ENCODE measurements at regions not wholly inside any gene's neighbourhood (a gene's known extent, or its start where the extent isn't known, plus 50 kb on each side); places are given as distances from the start of the nearest gene placed in this dataset.

DNA sequence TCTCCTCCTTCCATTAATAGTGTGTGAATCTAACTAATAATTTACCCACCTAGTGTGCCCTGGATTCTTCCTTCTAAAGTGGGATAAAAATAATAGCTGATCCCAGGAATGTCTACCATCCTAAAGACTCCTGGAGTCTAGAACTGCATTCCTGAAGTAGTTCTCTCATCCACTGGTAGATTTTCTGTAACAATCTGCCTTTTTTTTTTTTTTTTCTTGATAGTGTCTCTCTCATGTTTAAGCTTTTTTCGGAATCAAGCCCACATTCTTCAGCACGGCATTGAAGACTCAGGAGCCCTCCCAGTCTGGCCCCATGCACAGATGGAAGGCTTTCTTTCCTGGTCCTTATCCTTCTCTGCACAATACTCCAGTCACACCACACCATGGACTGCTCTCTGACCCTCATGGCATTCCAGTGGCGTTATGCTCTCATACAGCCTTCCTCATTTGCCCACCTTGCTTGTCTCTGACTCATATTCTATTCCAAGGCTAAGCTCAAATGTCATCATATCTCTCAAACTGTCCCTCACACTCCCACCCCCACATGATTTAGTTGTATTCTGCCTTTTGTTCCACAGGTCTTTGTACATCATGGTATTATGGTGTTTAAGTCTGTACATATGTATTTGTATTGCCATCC, 68.7 kb upstream of the FRY start:
- DNase-seq = no peak

DNA sequence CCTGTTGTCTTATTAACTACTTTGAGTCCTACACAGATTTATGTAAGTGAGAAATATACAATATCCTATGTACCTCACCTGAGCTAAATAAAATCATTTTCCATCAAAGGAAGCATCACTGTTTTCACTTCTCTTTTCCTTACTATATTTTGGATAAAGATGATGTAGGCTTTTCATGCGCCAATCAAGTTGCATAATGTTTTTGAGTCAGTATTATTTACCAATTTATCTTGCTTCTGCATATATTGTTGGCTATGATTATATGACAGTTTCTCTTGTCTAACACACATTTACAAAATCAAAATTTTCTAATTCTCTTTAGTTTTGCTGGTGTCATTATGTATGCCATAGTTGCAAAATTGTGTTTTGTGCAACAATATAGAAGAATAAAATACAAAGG, 67.9 kb upstream of the FRY start:
- no peak for DNase-seq

DNA sequence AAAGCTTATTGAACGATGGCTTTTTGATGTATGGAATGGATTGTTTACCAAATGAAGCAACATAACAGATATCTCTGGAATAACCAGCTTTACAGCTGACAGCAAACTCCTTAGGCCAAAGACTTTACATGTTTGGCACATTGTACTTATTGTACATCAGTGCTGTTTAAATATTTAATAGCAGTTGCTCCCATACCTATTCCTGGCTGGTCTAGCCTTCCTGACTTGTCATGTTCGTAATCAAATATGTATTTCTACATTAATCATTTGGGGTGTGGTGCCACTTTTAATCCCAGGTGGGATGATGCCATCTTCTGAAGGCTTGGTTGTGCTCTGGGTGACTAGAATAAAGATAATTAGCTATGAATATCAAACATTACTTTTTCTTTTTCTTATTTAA, 67.4 kb upstream of the FRY start:
- no peak for DNase-seq

DNA sequence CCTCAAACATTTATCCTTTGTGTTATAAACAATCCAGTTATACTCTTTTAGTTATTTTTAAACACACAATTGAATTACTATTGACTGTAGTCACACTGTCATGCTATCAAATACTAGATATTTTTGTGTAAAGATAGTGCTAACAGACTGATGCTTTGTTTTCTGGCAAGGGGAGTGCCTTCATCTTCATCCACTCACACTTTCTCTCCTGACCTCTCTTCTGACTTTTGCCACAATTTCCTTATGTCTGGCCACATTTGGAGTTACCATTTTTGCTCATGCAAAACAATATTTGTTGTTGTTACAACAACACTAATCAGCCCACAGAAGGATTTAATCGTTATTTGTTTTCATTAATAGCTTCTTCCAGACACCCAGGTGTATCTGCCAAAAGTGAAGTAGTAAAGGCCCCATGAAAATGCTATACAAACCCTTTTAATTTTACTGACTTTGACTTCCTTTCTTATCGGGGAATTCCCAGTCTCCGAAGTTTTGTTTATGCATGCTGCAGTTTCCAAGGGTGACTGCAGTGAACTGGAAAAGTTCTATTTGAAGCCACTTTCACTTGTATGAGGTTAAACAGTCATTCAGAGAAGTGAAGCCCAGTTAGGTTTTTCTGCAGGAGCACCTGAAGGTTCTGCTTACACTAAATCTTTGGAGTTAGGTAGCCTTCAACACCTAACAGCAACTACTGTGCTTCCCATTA, 66.1 kb upstream of the FRY start:
- no peak for DNase-seq

DNA sequence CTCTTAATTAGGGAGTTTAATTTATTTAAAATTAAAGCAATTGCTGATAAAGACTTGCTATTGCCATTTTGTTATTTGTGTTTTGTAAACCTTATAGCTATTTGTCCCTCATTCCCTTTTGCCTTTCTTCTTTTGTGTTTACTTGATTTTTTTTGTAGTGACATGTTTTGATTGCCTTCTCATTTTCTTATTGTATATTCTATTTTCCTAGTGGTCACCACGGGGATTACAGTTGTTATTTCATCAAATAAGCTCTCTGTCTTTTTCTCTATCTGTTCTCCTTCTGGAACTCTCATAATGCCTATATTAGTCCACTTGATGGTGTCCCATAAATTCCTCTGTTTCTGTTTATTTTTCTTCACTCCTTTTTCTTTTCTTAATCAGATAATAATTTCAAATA, 64.4 kb upstream of the FRY start:
- DNase-seq = no peak

DNA sequence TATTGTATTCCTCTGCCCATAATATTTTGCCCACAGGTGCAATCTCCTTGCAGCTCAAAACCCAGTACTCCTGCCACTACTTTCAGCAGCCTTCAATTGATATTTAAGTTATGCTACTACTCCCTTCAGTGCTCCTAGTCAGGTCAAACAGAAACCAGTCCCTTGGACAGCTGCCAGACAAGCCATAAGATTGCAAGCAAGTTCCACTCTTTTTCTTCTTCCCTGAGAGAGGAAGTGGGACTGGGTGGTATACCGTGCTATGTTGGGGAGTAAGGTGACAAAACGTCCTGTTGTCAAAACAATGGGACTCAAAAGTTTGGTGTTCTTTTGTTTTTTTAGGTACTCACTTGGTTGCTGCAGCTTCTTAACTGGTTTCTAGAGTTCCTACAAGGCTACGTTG, 63.1 kb upstream of the FRY start:
- no peak for DNase-seq

DNA sequence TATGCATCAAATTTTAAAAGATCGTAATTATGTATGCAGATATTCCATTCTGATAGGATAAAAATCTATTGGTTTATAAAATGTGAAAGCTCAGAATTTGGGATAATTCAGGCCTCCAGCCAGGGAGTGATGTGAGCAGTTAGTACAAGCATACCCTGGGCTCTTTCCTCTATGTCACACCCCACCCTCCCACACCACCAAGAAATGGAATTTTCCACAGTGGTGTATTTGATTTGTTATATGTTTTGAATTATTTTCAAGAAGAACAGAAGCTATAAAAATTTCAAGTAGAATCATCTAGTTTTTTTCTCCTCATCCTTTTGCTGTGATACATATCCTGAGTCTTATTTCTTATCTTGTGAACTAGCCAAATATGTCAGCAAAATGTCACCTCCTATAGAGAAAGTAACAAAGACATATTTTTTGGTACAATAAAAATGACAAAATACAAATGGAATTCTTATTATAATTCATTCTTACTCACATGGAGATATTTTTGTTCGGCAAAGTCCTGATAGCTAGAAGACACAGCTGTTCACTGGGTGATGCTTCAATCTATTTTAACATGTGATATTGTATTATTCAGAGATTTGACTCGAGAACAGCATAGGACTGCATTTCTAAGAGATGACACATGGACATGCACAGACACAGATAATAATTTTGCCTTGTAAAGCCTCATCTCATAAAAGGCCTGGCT, 61.2 kb upstream of the FRY start:
- DNase-seq = no peak

DNA sequence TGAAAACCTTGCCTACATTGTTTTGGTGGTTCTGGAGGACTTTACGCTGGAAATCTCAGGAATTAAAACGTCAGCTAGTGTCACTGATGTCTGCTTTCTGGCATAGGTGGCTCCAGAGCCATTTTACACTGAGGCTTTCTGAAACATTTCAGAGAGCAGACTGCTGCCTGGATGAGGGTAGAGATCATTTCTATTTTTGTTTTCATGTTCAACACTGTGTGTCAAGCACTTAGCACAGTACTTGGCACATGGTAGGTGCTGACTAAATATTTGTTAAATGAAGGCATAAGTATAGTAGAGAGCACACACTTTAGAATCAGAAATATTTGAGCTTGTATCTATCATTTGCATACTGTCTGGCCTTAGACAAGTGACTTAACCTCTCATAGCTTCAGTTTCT, 59.1 kb upstream of the FRY start:
- no peak for DNase-seq

DNA sequence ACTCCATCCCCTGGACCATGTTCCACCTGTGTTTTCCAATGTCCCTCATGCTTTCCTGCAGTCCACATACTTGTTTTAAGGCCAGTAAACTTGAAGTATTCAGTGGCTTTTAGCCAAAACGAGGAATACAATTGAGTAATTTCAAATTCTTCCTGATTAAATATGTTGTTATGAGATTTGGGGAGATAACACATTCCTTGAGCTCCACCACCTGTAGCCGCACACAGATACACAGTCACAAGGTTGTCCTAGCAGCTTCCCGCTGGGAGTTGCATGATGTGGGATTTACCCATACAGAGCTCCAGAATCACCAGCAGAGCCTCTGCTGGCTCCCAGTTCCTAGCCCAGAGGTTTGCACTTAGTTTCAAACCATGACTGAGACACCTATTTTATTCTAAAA, 53.6 kb upstream of the FRY start:
- no peak for DNase-seq

DNA sequence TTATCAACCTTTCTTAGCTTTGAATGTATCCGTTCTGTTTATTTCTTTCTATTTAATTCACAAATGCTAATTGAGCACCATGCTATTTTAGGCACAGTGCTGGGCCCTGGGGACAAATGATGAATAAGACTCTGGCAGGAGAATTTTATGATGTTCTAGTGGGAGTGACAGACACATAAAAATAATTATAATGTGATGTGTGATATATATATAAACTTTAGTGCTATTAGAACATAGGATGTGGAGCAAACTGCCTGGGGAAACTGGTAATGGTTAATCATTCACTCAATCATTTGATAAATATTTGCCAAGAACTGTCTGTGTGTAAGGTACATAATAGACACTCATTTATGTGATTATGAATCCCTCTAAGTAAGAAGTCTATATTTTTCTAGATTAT, 50.7 kb upstream of the FRY start:
- peak in 1 of 3 experiments; percentile 60 for DNase-seq

Data from NCI-H1417 (cell line).